DMS53 treated with DMSO at 0.1 percent for 48 hours (cell line): ENCODE measurements at regions not wholly inside any gene's neighbourhood (a gene's known extent, or its start where the extent isn't known, plus 50 kb on each side); places are given as distances from the start of the nearest gene placed in this dataset.

ENCODE experiments used
- DNase-seq: peaks from one replicate; lab custom pipeline; 2025; ENCODE audit not compliant: unreplicated experiment; lab: John Stamatoyannopoulos, UW

GRCh38 chr7:80403686-80404241, 108.1 kb downstream of the GNAT3 start:
- DNase-seq = no peak

GRCh38 chr7:80401708-80402107, 110.2 kb downstream of the GNAT3 start:
- no peak for DNase-seq

GRCh38 chr7:80393786-80394185, 118.1 kb downstream of the GNAT3 start:
- peak; percentile 87 for DNase-seq

- peak; percentile 42 for DNase-seq
Observed at GRCh38 chr7:80392229-80393169, 119.4 kb downstream of the GNAT3 start.

- DNase-seq = no peak
Observed at GRCh38 chr7:80387634-80388193, 124.2 kb downstream of the GNAT3 start.

- no peak for DNase-seq
Observed at GRCh38 chr7:80386686-80387085, 125.2 kb downstream of the GNAT3 start.

- no peak for DNase-seq
Observed at GRCh38 chr7:80385508-80385907, 126.4 kb downstream of the GNAT3 start.

- no peak for DNase-seq
Observed at GRCh38 chr7:80380957-80381356, 130.9 kb downstream of the GNAT3 start.

- DNase-seq = no peak
Observed at GRCh38 chr7:80379034-80379982, 132.6 kb downstream of the GNAT3 start.

- DNase-seq = no peak
Observed at GRCh38 chr7:80374321-80374720, 137.5 kb downstream of the GNAT3 start.

GRCh38 chr7:80373429-80374032, 138.3 kb downstream of the GNAT3 start:
- peak; percentile 28 for DNase-seq

- DNase-seq = no peak
Observed at GRCh38 chr7:80372415-80372814, 139.4 kb downstream of the GNAT3 start.

- no peak for DNase-seq
Observed at GRCh38 chr7:80370587-80370986, 141.3 kb downstream of the GNAT3 start.

GRCh38 chr7:80369321-80369720, 142.5 kb downstream of the GNAT3 start:
- DNase-seq = no peak

GRCh38 chr7:80362677-80363076, 149.2 kb downstream of the GNAT3 start:
- no peak for DNase-seq

GRCh38 chr7:80362010-80362618, 149.8 kb downstream of the GNAT3 start:
- peak; percentile 34 for DNase-seq

- no peak for DNase-seq
Observed at GRCh38 chr7:80359476-80359875, 152.4 kb downstream of the GNAT3 start.

- no peak for DNase-seq
Observed at GRCh38 chr7:80359029-80359428, 152.8 kb downstream of the GNAT3 start.

- no peak for DNase-seq
Observed at GRCh38 chr7:80357530-80357929, 154.3 kb downstream of the GNAT3 start.

GRCh38 chr7:80350430-80350829, 161.4 kb downstream of the GNAT3 start:
- no peak for DNase-seq
